IPS DF 19.7 (cell line): ENCODE measurements at regions not wholly inside any gene's neighbourhood (a gene's known extent, or its start where the extent isn't known, plus 50 kb on each side); places are given as distances from the start of the nearest gene placed in this dataset.

Source experiments
- DNase-seq: peaks from one replicate; pipeline ENCODE4 v3.0.0-alpha.2; 2013; ENCODE audit warnings: low read depth, low spot score

- DNase-seq = no peak
Measured at GRCh38 chr13:112245179-112245724, 130.9 kb upstream of the SPACA7 start.

DNA sequence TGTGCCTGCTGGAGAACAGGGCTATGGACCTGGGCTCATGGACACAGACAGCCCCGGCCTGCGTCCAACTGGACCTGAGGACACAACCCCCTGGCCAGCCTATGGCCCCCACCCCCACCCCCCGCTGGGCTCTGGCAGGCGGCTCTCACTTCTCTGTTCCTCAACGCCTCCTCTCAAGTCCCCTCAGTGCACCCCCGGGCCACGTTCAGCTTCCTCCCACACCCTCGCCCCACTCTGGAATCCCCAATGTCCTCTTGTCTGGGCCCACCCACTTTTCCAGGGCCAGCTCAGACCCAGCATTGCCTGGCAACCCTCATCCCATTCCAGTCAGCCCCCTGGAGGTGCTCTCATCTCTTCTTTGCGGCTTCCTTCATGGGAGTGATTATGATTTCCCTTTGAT, 130.2 kb upstream of the SPACA7 start:
- DNase-seq = no peak

GRCh38 chr13:112246731-112247470, 129.3 kb upstream of the SPACA7 start:
- DNase-seq = no peak

GRCh38 chr13:112247471-112248405, 128.4 kb upstream of the SPACA7 start:
- no peak for DNase-seq

DNA sequence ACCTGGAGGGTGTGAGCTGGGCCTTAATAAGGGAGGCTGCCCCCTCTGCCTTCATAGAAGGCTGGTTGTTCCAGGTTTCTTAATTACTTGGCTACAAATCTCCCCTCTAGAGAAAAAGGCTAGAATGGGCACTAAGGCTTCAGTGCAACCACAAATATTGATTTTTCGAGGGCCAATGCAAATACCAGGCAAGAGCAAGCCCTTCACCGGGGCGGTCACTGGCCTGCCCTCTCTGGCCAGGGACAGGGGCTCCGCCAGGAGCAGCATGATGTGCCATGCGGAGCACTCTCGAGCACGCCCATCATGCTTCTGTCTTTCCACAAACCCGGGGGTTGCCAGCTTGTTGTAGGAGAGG, 127.8 kb upstream of the SPACA7 start:
- no peak for DNase-seq

DNA sequence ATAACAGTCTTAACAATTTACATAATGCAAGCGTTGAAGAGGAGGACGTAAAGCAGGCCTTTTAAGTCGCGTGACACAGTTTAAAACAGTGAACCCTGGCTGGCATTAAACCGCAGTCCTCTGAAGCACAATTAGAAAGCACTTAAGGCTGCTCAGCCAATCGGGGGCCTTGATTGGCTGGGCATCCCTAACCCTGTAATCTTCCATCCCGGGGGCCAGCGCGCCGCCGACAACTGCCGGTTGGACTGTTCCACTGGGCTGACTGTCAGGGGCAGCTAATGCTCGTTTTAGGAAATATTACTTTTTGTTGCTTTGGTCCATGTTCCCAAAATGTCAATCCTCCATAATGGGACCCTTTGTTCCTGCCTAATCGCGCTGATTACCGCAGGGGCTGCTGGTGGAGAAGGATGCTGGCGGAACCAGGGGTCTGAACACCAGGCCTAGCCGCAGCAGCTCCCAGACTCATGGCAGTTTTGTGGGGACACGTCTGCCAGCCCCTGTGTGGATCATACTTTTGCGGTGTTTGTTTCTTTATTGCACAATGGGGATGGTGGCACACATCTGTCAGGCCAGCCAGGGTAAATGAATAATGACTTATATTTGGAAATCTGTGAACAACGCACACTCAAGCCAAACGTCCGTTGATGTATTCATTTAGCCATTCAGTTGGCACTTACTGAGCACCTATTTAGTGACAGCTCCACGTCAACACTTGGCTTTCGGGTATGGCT, 127.1 kb upstream of the SPACA7 start:
- no peak for DNase-seq

DNA sequence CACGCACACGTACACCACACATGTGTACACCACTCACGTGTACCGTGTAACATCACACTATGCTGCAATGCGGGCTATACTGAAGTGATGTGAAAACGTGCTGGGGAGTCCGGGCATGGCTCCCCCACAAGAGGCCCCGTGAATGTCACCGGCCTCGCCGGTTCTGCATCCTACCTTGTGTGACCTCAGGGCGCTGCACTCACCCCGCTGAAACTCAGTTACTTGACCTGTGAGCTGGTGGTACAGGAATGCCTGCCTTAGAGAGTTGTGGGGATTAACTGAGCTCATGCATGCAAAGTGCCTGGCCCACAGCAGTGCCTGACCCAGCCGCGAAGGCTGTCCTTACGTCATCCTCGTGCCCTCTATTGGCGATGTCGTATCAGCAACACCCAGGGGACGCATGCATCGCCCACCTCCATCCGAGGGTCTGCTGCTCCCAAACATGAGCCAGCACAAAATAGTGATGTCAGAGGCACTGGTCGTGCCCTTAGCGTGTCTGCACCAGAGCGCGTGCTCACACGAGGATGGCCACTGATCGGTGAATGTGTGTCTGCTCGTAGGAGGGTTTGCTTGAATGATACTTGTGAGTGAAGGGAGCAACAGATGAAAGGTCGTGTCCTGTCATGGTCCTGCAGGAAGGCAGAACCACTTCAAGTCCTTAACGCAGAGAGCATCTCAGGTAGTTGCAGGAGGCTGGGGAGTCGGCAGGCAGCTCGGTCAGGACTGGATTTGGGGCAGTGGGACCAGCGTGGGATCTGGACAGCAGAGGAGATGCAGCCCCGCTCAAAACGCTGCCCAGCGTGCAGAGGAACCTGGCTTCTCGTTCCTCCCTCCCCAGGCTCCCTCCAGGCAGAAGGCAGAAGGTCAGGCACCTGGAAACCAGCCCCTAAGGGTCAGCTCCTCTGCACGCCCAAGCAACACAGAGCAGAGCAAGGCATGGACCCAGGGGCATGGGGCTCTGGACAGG, 126.2 kb upstream of the SPACA7 start:
- no peak for DNase-seq

DNA sequence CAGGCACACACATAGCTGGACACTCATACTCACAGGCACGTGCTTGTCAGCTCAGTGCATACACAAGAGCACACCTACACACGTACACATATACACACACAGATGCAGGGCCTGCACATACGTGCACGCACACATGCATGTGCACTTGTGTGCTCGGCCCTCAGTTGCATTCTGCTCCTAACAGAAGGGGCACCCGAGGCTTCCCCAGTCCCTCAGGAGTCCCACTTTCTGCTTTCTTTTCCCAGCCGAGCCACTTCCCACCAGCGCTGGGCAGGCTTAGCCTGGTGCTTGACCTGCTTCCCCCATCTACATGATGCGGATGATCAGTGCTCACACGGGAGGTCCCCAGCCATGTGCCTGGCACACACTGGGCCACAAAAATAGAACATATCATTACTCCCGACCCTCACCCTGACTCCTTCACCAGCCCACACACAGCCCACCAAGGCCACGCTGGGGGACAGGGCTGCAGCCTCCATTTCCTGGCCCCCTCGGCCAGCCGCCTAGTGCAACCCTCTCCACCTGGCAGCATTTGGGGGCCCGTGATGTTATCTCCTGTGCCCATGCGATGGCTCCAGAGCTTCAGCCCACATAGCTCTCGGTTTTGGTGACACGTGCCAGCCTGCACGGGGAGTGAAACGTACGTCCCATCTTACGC, 125.2 kb upstream of the SPACA7 start:
- no peak for DNase-seq

GRCh38 chr13:112251930-112252585, 124.1 kb upstream of the SPACA7 start:
- DNase-seq = no peak

GRCh38 chr13:112252804-112253590, 123.2 kb upstream of the SPACA7 start:
- no peak for DNase-seq

DNA sequence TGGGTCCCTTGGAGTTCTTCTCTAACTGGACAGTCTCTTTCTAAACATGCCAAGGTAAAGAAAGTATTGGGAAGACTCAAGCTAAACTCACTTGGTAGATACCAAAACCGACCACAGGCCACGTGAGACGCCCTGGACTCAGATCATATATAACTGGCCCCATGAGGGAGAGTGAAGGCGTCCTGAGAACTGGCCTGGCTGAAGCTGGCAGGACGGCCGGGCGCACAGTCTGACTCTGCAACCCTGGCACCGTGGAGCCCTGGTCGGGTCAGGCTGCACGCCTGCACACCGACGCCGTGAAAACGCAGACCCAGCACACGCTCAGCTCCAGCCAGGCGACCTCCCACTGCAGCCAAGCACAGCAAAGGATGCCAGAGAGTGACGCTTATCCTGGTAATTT, 122.5 kb upstream of the SPACA7 start:
- DNase-seq = no peak

GRCh38 chr13:112254061-112254818, 121.9 kb upstream of the SPACA7 start:
- no peak for DNase-seq

GRCh38 chr13:112254900-112255299, 121.3 kb upstream of the SPACA7 start:
- DNase-seq = no peak

GRCh38 chr13:112255550-112256120, 120.5 kb upstream of the SPACA7 start:
- no peak for DNase-seq

DNA sequence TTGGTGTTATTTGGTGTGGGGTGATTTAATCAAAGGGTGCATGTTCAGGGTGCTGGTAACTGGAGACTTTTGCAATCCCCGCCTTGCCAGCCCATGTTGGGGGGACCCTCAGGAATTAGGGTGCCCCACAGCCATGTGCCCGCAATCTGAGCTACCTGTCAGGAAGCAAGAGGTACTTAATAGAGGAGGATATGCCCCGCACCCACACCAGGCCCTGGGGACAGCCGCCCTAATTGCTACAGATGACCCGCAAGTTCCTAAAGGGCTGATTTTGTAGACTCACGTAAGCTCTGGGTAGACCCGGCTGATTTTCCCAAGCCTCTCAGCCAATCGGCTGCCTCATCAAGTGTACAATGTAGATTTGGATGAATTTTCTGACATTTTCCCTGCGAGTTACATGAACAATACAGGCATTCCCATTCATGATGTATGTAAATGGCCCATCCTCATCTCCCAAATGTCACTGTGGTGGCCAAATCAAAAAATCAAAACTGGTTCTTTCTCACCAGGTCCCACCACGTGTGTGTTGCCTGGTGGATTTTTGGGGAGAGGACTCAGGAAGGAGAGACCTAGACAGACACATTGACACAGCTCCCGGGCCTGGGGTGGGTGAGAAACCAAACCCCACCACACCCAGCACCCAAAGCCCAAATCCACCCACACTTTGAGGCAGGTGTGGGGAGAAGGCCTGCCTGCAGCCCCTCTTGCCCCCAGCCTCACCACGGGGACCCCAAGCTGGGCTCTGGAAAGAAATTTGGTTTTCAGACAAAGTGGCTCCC, 119.2 kb upstream of the SPACA7 start:
- no peak for DNase-seq

DNA sequence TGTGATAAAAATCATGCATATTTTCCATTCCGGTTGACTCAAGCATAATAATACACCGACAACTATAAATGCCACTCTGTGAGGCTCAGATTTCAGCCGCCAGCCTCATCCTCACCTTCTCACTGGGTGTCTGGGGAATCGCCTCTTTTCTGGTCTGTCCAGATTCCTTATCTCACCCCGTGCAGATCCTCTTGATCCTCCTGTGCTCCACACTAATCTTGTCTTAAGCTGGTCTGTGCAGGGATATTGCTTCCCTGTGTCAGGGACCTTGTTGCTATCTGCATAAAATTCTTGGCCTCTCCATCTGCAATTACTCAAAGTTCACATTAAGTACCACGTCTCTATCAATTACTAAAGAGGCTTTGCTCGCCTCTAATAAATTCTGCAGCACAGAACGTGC, 116.6 kb upstream of the SPACA7 start:
- DNase-seq = no peak
